ENCODE measurements at regions not wholly inside any gene's neighbourhood (a gene's known extent, or its start where the extent isn't known, plus 50 kb on each side); places are given as distances from the start of the nearest gene placed in this dataset.

GRCh38 chr11:13884158-13884799, 78.2 kb upstream of the SPON1 start:
- no peak for TF ChIP-seq CTCF (IDR thresholded peaks at IDR 0.05)

- TF ChIP-seq CTCF (IDR thresholded peaks at IDR 0.05), result no peak
Measured at GRCh38 chr11:13885083-13885482, 77.4 kb upstream of the SPON1 start.

GRCh38 chr11:13889552-13890249, 72.8 kb upstream of the SPON1 start:
- TF ChIP-seq CTCF (IDR thresholded peaks at IDR 0.05), result no peak

DNA sequence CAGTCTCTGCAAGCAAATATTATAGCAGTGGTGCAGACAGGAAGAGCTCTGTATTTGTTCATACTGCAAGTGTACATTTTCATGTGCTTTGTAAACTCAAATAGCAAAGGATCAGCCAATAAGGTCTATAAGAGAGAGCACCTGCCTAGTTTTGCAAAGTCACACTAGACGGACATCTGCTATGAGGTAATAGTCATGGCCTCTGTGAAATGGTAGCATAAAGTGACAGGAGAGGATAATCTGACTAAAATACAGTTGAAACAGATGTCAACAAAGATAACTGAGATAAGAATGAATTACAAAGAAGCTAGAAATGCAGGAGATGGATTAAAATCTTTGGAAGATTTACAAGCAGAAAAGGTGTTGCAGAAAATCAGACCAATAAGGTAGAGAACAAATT, 70.6 kb upstream of the SPON1 start:
- no peak for TF ChIP-seq CTCF (IDR thresholded peaks at IDR 0.05)

- no peak for TF ChIP-seq CTCF (IDR thresholded peaks at IDR 0.05)
Measured at GRCh38 chr11:13896175-13896980, 66.1 kb upstream of the SPON1 start.

- no peak for TF ChIP-seq CTCF (IDR thresholded peaks at IDR 0.05)
Measured at GRCh38 chr11:13896981-13897353, 65.6 kb upstream of the SPON1 start.

DNA sequence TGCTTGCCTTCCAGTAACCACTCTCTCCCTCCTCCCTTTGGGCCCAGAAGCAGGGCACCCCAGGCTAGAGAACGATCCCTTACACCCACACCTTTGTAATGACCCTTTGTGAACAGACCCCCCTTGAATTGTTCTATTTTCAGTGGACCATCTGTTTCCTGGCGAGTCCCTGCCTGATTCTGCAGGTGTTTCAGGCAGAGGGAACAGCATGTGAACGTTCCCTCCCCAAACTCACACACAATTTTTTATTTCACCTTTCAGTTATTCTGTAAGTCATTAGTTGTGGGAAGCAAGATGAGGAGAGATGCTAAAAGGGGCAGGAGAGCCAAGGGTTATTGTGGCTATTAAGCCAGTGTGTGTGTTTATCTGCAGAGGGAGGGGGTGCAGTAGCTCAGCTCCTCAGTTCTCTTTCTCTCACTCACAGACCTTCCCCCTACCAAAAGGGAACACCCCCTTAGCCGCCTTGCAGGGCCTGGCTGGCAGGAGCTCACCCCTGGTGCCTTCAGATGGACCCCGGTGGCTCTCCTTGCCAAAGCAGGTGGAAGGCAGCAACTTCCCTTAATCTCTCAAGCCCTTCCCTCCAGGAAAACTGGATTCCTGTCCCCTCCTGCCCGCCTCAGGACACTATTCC, 64.8 kb upstream of the SPON1 start:
- TF ChIP-seq CTCF (IDR thresholded peaks at IDR 0.05), result no peak

Measured in LNCAP (cell line).